ENCODE measurements at regions not wholly inside any gene's neighbourhood (a gene's known extent, or its start where the extent isn't known, plus 50 kb on each side); places are given as distances from the start of the nearest gene placed in this dataset.

- no peak for TF ChIP-seq GATA2 (IDR thresholded peaks at IDR 0.05; ENCODE audit: low read depth, low read length)
- no peak for TF ChIP-seq GATA3 (IDR thresholded peaks at IDR 0.05; ENCODE audit: low read depth, low read length)
Measured at GRCh38 chr2:239585422-239585821, 184.6 kb upstream of the HDAC4 start.

Data from SH-SY5Y (cell line).